NCI-H128 (cell line): ENCODE measurements at regions not wholly inside any gene's neighbourhood (a gene's known extent, or its start where the extent isn't known, plus 50 kb on each side); places are given as distances from the start of the nearest gene placed in this dataset.

Experiments used
- DNase-seq: peaks from one replicate; lab custom pipeline; 2025; ENCODE audit not compliant: unreplicated experiment; lab: John Stamatoyannopoulos, UW

- no peak for DNase-seq
These were observed 990.3 kb downstream of the AACS start for GRCh38 chr12:126055521-126055920.

GRCh38 chr12:126061777-126062176 lies 996.5 kb downstream of the AACS start:
- DNase-seq, result no peak

GRCh38 chr12:126064028-126064427 lies 998.8 kb downstream of the AACS start:
- DNase-seq, result no peak

- DNase-seq, result no peak
These were observed 1002.5 kb downstream of the AACS start for GRCh38 chr12:126067626-126068329.

- DNase-seq, result peak; percentile 37
These were observed 1004.4 kb downstream of the AACS start for GRCh38 chr12:126069549-126070165.

GRCh38 chr12:126076515-126076914 lies 1011.3 kb downstream of the AACS start:
- DNase-seq, result no peak

GRCh38 chr12:126083926-126084325 lies 1018.7 kb downstream of the AACS start:
- no peak for DNase-seq

- DNase-seq, result no peak
These were observed 1019.2 kb downstream of the AACS start for GRCh38 chr12:126084480-126084879.

GRCh38 chr12:126086242-126086641 lies 1021.0 kb downstream of the AACS start:
- DNase-seq, result no peak

- DNase-seq, result no peak
These were observed 1022.5 kb downstream of the AACS start for GRCh38 chr12:126087692-126088091.

GRCh38 chr12:126093908-126094307 lies 1028.7 kb downstream of the AACS start:
- DNase-seq, result no peak

- DNase-seq, result no peak
These were observed 1030.7 kb downstream of the AACS start for GRCh38 chr12:126095748-126096510.

- DNase-seq, result no peak
These were observed 1041.5 kb downstream of the AACS start for GRCh38 chr12:126106706-126107105.

- DNase-seq, result no peak
These were observed 1042.4 kb downstream of the AACS start for GRCh38 chr12:126107659-126108058.

GRCh38 chr12:126108247-126108646 lies 1043.0 kb downstream of the AACS start:
- no peak for DNase-seq

- no peak for DNase-seq
These were observed 1046.9 kb downstream of the AACS start for GRCh38 chr12:126112141-126112540.

- no peak for DNase-seq
These were observed 1047.6 kb downstream of the AACS start for GRCh38 chr12:126112849-126113248.

GRCh38 chr12:126114441-126114840 lies 1049.2 kb downstream of the AACS start:
- no peak for DNase-seq

- no peak for DNase-seq
These were observed 1052.3 kb downstream of the AACS start for GRCh38 chr12:126117502-126117901.

- DNase-seq, result no peak
These were observed 1074.1 kb downstream of the AACS start for GRCh38 chr12:126139355-126139754.

- DNase-seq, result no peak
These were observed 1079.4 kb downstream of the AACS start for GRCh38 chr12:126144603-126145002.

GRCh38 chr12:126147321-126147720 lies 1082.1 kb downstream of the AACS start:
- DNase-seq, result no peak
